Peyer's patch (tissue), 4 donors: ENCODE measurements at regions not wholly inside any gene's neighbourhood (a gene's known extent, or its start where the extent isn't known, plus 50 kb on each side); places are given as distances from the start of the nearest gene placed in this dataset.
"Not testable (repeated sequence)": the region's sequence is repeated elsewhere in the genome, so short reads cannot be mapped to it uniquely, and the experiment has no call there.

Source experiments
- DNase-seq, 3 donors: peaks; one replicate each; pipeline ENCODE4 v3.0.0-alpha.2; 2017 to 2019
- H3K27ac ChIP-seq, 4 donors: fragments of 200-600 bp; sonication (generic); one replicate each; pipeline ENCODE4 v1.5.1; 2016 to 2019
- H3K27me3 ChIP-seq, 2 donors: fragments of 200-600 bp; sonication (generic); one replicate each; pipeline ENCODE4 v1.5.1; 2019
- H3K36me3 ChIP-seq, 3 donors: fragments of 200-600 bp; sonication (generic); one replicate each; pipeline ENCODE4 v1.5.1; 2016 to 2019
- H3K4me1 ChIP-seq, 4 donors: fragments of 200-600 bp; sonication (generic); one replicate each; pipeline ENCODE4 v1.5.1; 2016 to 2019
- H3K4me3 ChIP-seq, 4 donors: fragments of 200-600 bp; sonication (generic); 1 replicate in 3 of 4; 2 replicates in 1 of 4; pipeline ENCODE4 v1.5.1; 2016 to 2019; ENCODE audit warnings: mild to moderate bottlenecking in 1 of 4
- H3K9me3 ChIP-seq, 4 donors: fragments of 200-600 bp; sonication (generic); one replicate each; pipeline ENCODE4 v1.5.1; 2016 to 2019; ENCODE audit warnings: mild to moderate bottlenecking in 1 of 4
- CTCF ChIP-seq, 6 experiments: fragments of 450-650 bp in 4 of 6; fragments of 200-600 bp in 2 of 6; sonication (generic) in 1 of 6; IDR thresholded peaks; one replicate each; pipeline ENCODE4 v1.5.1; 2017 to 2019; ENCODE audit warnings: antibody characterized with exemption in 6 of 6, mild to moderate bottlenecking in 3 of 6, moderate library complexity in 1 of 6
- POLR2A ChIP-seq, 2 donors: fragments of 450-650 bp; IDR thresholded peaks; one replicate each; pipeline ENCODE4 v1.5.1; 2017; ENCODE audit warnings: antibody characterized with exemption in 2 of 2, mild to moderate bottlenecking in 2 of 2, moderate library complexity in 2 of 2

GRCh38 chr6:92979281-92979680, 440.1 kb downstream of the EPHA7 start:
- no peak for TF ChIP-seq POLR2A (IDR thresholded peaks at IDR 0.05)
- TF ChIP-seq CTCF (IDR thresholded peaks at IDR 0.05): no peak
- no peak for DNase-seq
- H3K9me3 ChIP-seq: no peaks in the 10 kb centered on the region
- H3K4me1 ChIP-seq: no peaks in the 10 kb centered on the region
- H3K4me3 ChIP-seq: no peak overlapping the region
- H3K27me3 ChIP-seq: no peaks in the 10 kb centered on the region
- H3K27ac ChIP-seq: no peak overlapping the region
- no peaks in the 10 kb centered on the region for H3K36me3 ChIP-seq

- no peak for TF ChIP-seq CTCF (IDR thresholded peaks at IDR 0.05)
- TF ChIP-seq POLR2A (IDR thresholded peaks at IDR 0.05): no peak
- no peak overlapping the region for H3K4me3 ChIP-seq
- no peaks in the 10 kb centered on the region for H3K36me3 ChIP-seq
- H3K27ac ChIP-seq: no peak overlapping the region
- no peaks in the 10 kb centered on the region for H3K27me3 ChIP-seq
- no peak for DNase-seq
- no peaks in the 10 kb centered on the region for H3K4me1 ChIP-seq
- no peaks in the 10 kb centered on the region for H3K9me3 ChIP-seq
Measured at GRCh38 chr6:92977018-92977417, 442.3 kb downstream of the EPHA7 start.

DNA sequence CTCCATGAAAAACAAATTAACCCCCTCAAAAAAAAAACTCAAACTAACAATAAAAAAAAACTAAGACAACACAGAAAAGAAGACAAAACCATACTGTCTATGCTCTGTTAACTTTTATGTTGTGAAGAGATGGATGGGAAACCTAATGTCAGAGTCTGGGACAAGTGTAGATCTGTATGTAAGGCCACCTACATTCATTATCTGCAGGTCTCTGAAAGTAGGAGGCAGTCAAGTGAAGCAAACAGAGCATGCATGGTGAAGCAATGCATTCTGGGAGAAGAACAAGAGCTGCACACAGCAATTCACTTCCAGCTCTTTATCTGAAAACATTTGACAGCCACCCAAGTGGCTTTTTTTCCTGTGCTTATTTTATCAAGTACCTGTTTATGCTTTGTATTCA, 452.0 kb downstream of the EPHA7 start:
- Histone ChIP-seq H3K27ac (no peak overlapping the region), H3K4me1 (no peaks in the 10 kb centered on the region), H3K36me3 (no peaks in the 10 kb centered on the region), H3K4me3 (no peak overlapping the region), H3K27me3 (no peaks in the 10 kb centered on the region), H3K9me3 (no peaks in the 10 kb centered on the region)
- TF ChIP-seq CTCF (IDR thresholded peaks at IDR 0.05): no peak
- no peak for TF ChIP-seq POLR2A (IDR thresholded peaks at IDR 0.05)
- no peak for DNase-seq

GRCh38 chr6:92962846-92963245, 456.5 kb downstream of the EPHA7 start:
- H3K9me3 ChIP-seq: peaks cover 0 to 3% (median 0%) of the 10 kb centered on the region in 4 donors
- TF ChIP-seq CTCF (IDR thresholded peaks at IDR 0.05) (no peak), POLR2A (IDR thresholded peaks at IDR 0.05) (no peak)
- H3K4me1 ChIP-seq: no peaks in the 10 kb centered on the region
- H3K27ac ChIP-seq: no peak overlapping the region
- H3K4me3 ChIP-seq: no peak overlapping the region
- no peaks in the 10 kb centered on the region for H3K36me3 ChIP-seq
- H3K27me3 ChIP-seq: no peaks in the 10 kb centered on the region
- DNase-seq: no peak

GRCh38 chr6:92952111-92952510, 467.2 kb downstream of the EPHA7 start:
- not testable (repeated sequence) for H3K36me3 ChIP-seq, DNase-seq, H3K27me3 ChIP-seq, H3K27ac ChIP-seq, H3K4me3 ChIP-seq, H3K9me3 ChIP-seq, H3K4me1 ChIP-seq

GRCh38 chr6:92945799-92946198, 473.6 kb downstream of the EPHA7 start:
- DNase-seq: no peak
- no peaks in the 10 kb centered on the region for H3K27me3 ChIP-seq
- H3K36me3 ChIP-seq: no peaks in the 10 kb centered on the region
- no peaks in the 10 kb centered on the region for H3K4me1 ChIP-seq
- no peak overlapping the region for H3K4me3 ChIP-seq
- TF ChIP-seq CTCF (IDR thresholded peaks at IDR 0.05) (no peak), POLR2A (IDR thresholded peaks at IDR 0.05) (no peak)
- no peak overlapping the region for H3K27ac ChIP-seq
- H3K9me3 ChIP-seq: no peaks in the 10 kb centered on the region
